Activated CD4-positive, alpha-beta T cell treated with anti-CD3 and anti-CD28 coated beads for 36 hours (primary cell): ENCODE measurements at regions not wholly inside any gene's neighbourhood (a gene's known extent, or its start where the extent isn't known, plus 50 kb on each side); places are given as distances from the start of the nearest gene placed in this dataset.

ENCODE experiments used
- ATAC-seq: fragments of 200-7000 bp; cut with Tn5 transposase; one replicate; pipeline ENCODE4 v1.10.0; 2021; ENCODE audit warnings: mild to moderate bottlenecking, moderate library complexity
- CTCF ChIA-PET: fragments of 350-600 bp; sonication (Branson Sonifier 250); formaldehyde crosslinking; loops from one replicate; lab custom pipeline; 2021; ENCODE audit warnings: antibody characterized with exemption; lab: Charles Lee
- POLR2A ChIA-PET: fragments of 350-600 bp; sonication (Branson Sonifier 250); formaldehyde crosslinking; loops from one replicate; lab custom pipeline; 2021; ENCODE audit warnings: antibody characterized with exemption, inconsistent platforms; lab: Charles Lee
- DNase-seq: peaks from one replicate; pipeline ENCODE4 v3.0.0-alpha.2; 2020
- H3K27ac Mint-ChIP-seq: one replicate; pipeline ENCODE4 v1.8.0; 2021; ENCODE audit warnings: mixed read lengths
- H3K27me3 Mint-ChIP-seq: one replicate; pipeline ENCODE4 v1.8.0; 2021; ENCODE audit warnings: mixed read lengths
- H3K36me3 Mint-ChIP-seq: one replicate; pipeline ENCODE4 v1.8.0; 2021; ENCODE audit warnings: low read depth, mixed read lengths
- H3K4me1 Mint-ChIP-seq: one replicate; pipeline ENCODE4 v1.8.0; 2021; ENCODE audit warnings: mixed read lengths
- H3K4me3 Mint-ChIP-seq: one replicate; pipeline ENCODE4 v1.8.0; 2021; ENCODE audit warnings: mild to moderate bottlenecking, moderate library complexity, mixed read lengths
- H3K9me3 Mint-ChIP-seq: one replicate; pipeline ENCODE4 v1.8.0; 2021; ENCODE audit warnings: low read depth, mixed read lengths
- intact Hi-C, 2 experiments: fragments of 100-400 bp; cut with DNase I in 1 of 2; cut with micrococcal nuclease in 1 of 2; formaldehyde crosslinking; loops; one replicate each; pipeline versions ENCODE4 v1.14.2 to v1.15.1; 2022 to 2024; cut with DNase I, micrococcal nuclease

GRCh38 chr16:60041671-60042070, 1307.6 kb upstream of the GOT2 start:
- intact Hi-C loops, result no loop called here
- DNase-seq (no peak), ATAC-seq (no peak)
- Mint-ChIP-seq H3K4me3 (no peak overlapping the region), H3K4me1 (no peaks in the 10 kb centered on the region), H3K27ac (no peak overlapping the region), H3K27me3 (no peaks in the 10 kb centered on the region), H3K36me3 (no peaks in the 10 kb centered on the region), H3K9me3 (peaks cover 11% of the 10 kb centered on the region)
- ChIA-PET CTCF (interaction anchor here (1.1 kb wide), 1 partner anchor 8 kb away, joined by 3 read pairs; no protein-coding TSS in a partner anchor), POLR2A (no interaction called here)

GRCh38 chr16:60031740-60032139, 1297.6 kb upstream of the GOT2 start:
- H3K36me3 Mint-ChIP-seq, result no peaks in the 10 kb centered on the region
- H3K4me3 Mint-ChIP-seq, result no peak overlapping the region
- no peak overlapping the region for H3K27ac Mint-ChIP-seq
- DNase-seq (no peak), ATAC-seq (no peak)
- intact Hi-C loops, result no loop called here
- H3K27me3 Mint-ChIP-seq, result no peaks in the 10 kb centered on the region
- H3K4me1 Mint-ChIP-seq, result no peaks in the 10 kb centered on the region
- peaks cover 9% of the 10 kb centered on the region for H3K9me3 Mint-ChIP-seq
- CTCF ChIA-PET, result no interaction called here
- POLR2A ChIA-PET, result no interaction called here

- intact Hi-C loops, result loop anchor here in 1 of 2 experiments (10.0 kb wide), 1 partner anchor 57 kb away; no protein-coding TSS in a partner anchor
- Mint-ChIP-seq H3K27ac (no peak overlapping the region), H3K9me3 (peaks cover 7% of the 10 kb centered on the region), H3K4me1 (no peaks in the 10 kb centered on the region), H3K36me3 (no peaks in the 10 kb centered on the region), H3K4me3 (no peak overlapping the region), H3K27me3 (no peaks in the 10 kb centered on the region)
- CTCF ChIA-PET, result no interaction called here
- ATAC-seq (no peak), DNase-seq (no peak)
- POLR2A ChIA-PET, result no interaction called here
These were observed 1293.2 kb upstream of the GOT2 start for GRCh38 chr16:60027351-60027750.

GRCh38 chr16:60013076-60013475, 1279.0 kb upstream of the GOT2 start:
- intact Hi-C loops, result no loop called here
- ATAC-seq (no peak), DNase-seq (no peak)
- Mint-ChIP-seq H3K4me1 (no peaks in the 10 kb centered on the region), H3K36me3 (no peaks in the 10 kb centered on the region), H3K9me3 (peaks cover 25% of the 10 kb centered on the region), H3K27ac (no peak overlapping the region), H3K4me3 (no peak overlapping the region), H3K27me3 (no peaks in the 10 kb centered on the region)
- ChIA-PET POLR2A (no interaction called here), CTCF (no interaction called here)

GRCh38 chr16:60001523-60001922, 1267.4 kb upstream of the GOT2 start:
- no peak for ATAC-seq
- CTCF ChIA-PET, result no interaction called here

GRCh38 chr16:59997706-59998105, 1263.6 kb upstream of the GOT2 start:
- H3K4me1 Mint-ChIP-seq, result no peaks in the 10 kb centered on the region
- no peaks in the 10 kb centered on the region for H3K36me3 Mint-ChIP-seq
- H3K9me3 Mint-ChIP-seq, result peaks cover 21% of the 10 kb centered on the region
- POLR2A ChIA-PET, result no interaction called here
- intact Hi-C loops, result no loop called here
- ATAC-seq (no peak), DNase-seq (no peak)
- no peak overlapping the region for H3K4me3 Mint-ChIP-seq
- no peak overlapping the region for H3K27ac Mint-ChIP-seq
- H3K27me3 Mint-ChIP-seq, result no peaks in the 10 kb centered on the region
- CTCF ChIA-PET, result no interaction called here

More at GRCh38 chr16:60001523-60001922, 1267.4 kb upstream of the GOT2 start:
- Mint-ChIP-seq H3K9me3 (peaks cover 17% of the 10 kb centered on the region), H3K36me3 (no peaks in the 10 kb centered on the region), H3K4me3 (no peak overlapping the region), H3K27me3 (no peaks in the 10 kb centered on the region), H3K27ac (no peak overlapping the region), H3K4me1 (no peaks in the 10 kb centered on the region)
- POLR2A ChIA-PET, result no interaction called here
- intact Hi-C loops, result no loop called here
- no peak for DNase-seq

- ChIA-PET POLR2A (no interaction called here), CTCF (no interaction called here)
- Mint-ChIP-seq H3K27me3 (no peaks in the 10 kb centered on the region), H3K27ac (no peak overlapping the region), H3K9me3 (peaks cover 20% of the 10 kb centered on the region), H3K4me3 (no peak overlapping the region), H3K36me3 (no peaks in the 10 kb centered on the region), H3K4me1 (no peaks in the 10 kb centered on the region)
- no peak for DNase-seq
- intact Hi-C loops, result no loop called here
- no peak for ATAC-seq
These were observed 1259.0 kb upstream of the GOT2 start for GRCh38 chr16:59993101-59993500.

GRCh38 chr16:59991171-59991570, 1257.1 kb upstream of the GOT2 start:
- Mint-ChIP-seq H3K4me3 (no peak overlapping the region), H3K4me1 (no peaks in the 10 kb centered on the region), H3K9me3 (peaks cover 20% of the 10 kb centered on the region), H3K27ac (no peak overlapping the region), H3K36me3 (no peaks in the 10 kb centered on the region), H3K27me3 (no peaks in the 10 kb centered on the region)
- CTCF ChIA-PET, result no interaction called here
- ATAC-seq (no peak), DNase-seq (no peak)
- intact Hi-C loops, result no loop called here
- POLR2A ChIA-PET, result no interaction called here

- CTCF ChIA-PET, result no interaction called here
- no peak overlapping the region for H3K27ac Mint-ChIP-seq
- intact Hi-C loops, result no loop called here
- POLR2A ChIA-PET, result no interaction called here
- no peak for DNase-seq
- peaks cover 23% of the 10 kb centered on the region for H3K9me3 Mint-ChIP-seq
- H3K4me3 Mint-ChIP-seq, result no peak overlapping the region
- H3K36me3 Mint-ChIP-seq, result no peaks in the 10 kb centered on the region
- no peaks in the 10 kb centered on the region for H3K4me1 Mint-ChIP-seq
- no peaks in the 10 kb centered on the region for H3K27me3 Mint-ChIP-seq
- no peak for ATAC-seq
These were observed 1254.5 kb upstream of the GOT2 start for GRCh38 chr16:59988591-59988990.

- Mint-ChIP-seq H3K4me3 (no peak overlapping the region), H3K27ac (no peak overlapping the region), H3K4me1 (no peaks in the 10 kb centered on the region), H3K36me3 (no peaks in the 10 kb centered on the region), H3K9me3 (peaks cover 3% of the 10 kb centered on the region), H3K27me3 (no peaks in the 10 kb centered on the region)
- intact Hi-C loops, result no loop called here
- ChIA-PET CTCF (no interaction called here), POLR2A (no interaction called here)
- ATAC-seq, result no peak
- DNase-seq, result no peak
These were observed 1241.8 kb upstream of the GOT2 start for GRCh38 chr16:59975953-59976352.

- no peak for ATAC-seq
- intact Hi-C loops, result no loop called here
- no peaks in the 10 kb centered on the region for H3K36me3 Mint-ChIP-seq
- no peaks in the 10 kb centered on the region for H3K27me3 Mint-ChIP-seq
- no peaks in the 10 kb centered on the region for H3K4me1 Mint-ChIP-seq
- H3K27ac Mint-ChIP-seq, result no peak overlapping the region
- ChIA-PET CTCF (no interaction called here), POLR2A (no interaction called here)
- H3K4me3 Mint-ChIP-seq, result no peak overlapping the region
- peaks cover 6% of the 10 kb centered on the region for H3K9me3 Mint-ChIP-seq
- DNase-seq, result no peak
These were observed 1239.8 kb upstream of the GOT2 start for GRCh38 chr16:59973966-59974365.

GRCh38 chr16:59971264-59971663, 1237.1 kb upstream of the GOT2 start:
- DNase-seq (no peak), ATAC-seq (no peak)
- Mint-ChIP-seq H3K27me3 (no peaks in the 10 kb centered on the region), H3K4me3 (no peak overlapping the region), H3K9me3 (peaks cover 10% of the 10 kb centered on the region), H3K4me1 (no peaks in the 10 kb centered on the region), H3K27ac (no peak overlapping the region), H3K36me3 (no peaks in the 10 kb centered on the region)
- POLR2A ChIA-PET, result no interaction called here
- intact Hi-C loops, result no loop called here
- CTCF ChIA-PET, result no interaction called here
